Prostate gland (tissue), 2 donors: ENCODE measurements at regions not wholly inside any gene's neighbourhood (a gene's known extent, or its start where the extent isn't known, plus 50 kb on each side); places are given as distances from the start of the nearest gene placed in this dataset.

ENCODE experiments used
- DNase-seq: peaks from one replicate; pipeline ENCODE4 v3.0.0-alpha.2; 2019; ENCODE audit warnings: low spot score
- H3K27ac ChIP-seq, 2 donors: fragments of 200-600 bp; sonication (generic); 2 replicates each; pipeline ENCODE4 v1.5.1; 2017 to 2019
- H3K27me3 ChIP-seq: fragments of 200-600 bp; sonication (generic); replicated peaks from 2 replicates; pipeline ENCODE4 v1.5.1; 2019; ENCODE audit not compliant: insufficient read depth
- H3K36me3 ChIP-seq, 2 donors: fragments of 200-600 bp; sonication (generic); 1 replicate in 1 of 2; 2 replicates in 1 of 2; pipeline versions ENCODE4 v1.5.1 to v1.8.1; 2017 to 2019
- H3K4me1 ChIP-seq: fragments of 200-600 bp; sonication (generic); replicated peaks from 2 replicates; pipeline ENCODE4 v1.5.1; 2019
- H3K4me3 ChIP-seq, 2 donors: fragments of 200-600 bp; sonication (generic); 2 replicates each; pipeline ENCODE4 v1.5.1; 2017 to 2019
- H3K9me3 ChIP-seq: fragments of 200-600 bp; sonication (generic); 2 replicates; pipeline ENCODE4 v1.5.1; 2017
- CTCF ChIP-seq, 4 experiments: fragments of 200-600 bp in 2 of 4; fragments of 450-650 bp in 2 of 4; sonication (generic) in 2 of 4; IDR thresholded peaks; 1 replicate in 3 of 4; 2 replicates in 1 of 4; pipeline ENCODE4 v1.5.1; 2016 to 2019; ENCODE audit warnings: antibody characterized with exemption in 4 of 4, mild to moderate bottlenecking in 2 of 4, moderate library complexity in 2 of 4
- POLR2A ChIP-seq: fragments of 450-650 bp; IDR thresholded peaks from one replicate; pipeline ENCODE4 v1.6.1; 2016; ENCODE audit warnings: antibody characterized with exemption, mild to moderate bottlenecking
- POLR2AphosphoS5 ChIP-seq: sonication (generic); formaldehyde crosslinking; IDR thresholded peaks from one replicate; pipeline ENCODE4 v1.6.1; 2017; ENCODE audit warnings: antibody characterized with exemption
- WGBS: methylation state at CpG from one replicate; pipeline ENCODE4 v1.1.5; 2018; 5-methylcytosine and 5-hydroxymethylcytosine counted together
- intact Hi-C: fragments of 100-400 bp; cut with DNase I; formaldehyde crosslinking; loops from one replicate; pipeline ENCODE4 v1.14.2; 2022

- Histone ChIP-seq H3K27ac (no peak overlapping the region), H3K27me3 (no peaks in the 10 kb centered on the region), H3K4me1 (no peaks in the 10 kb centered on the region), H3K4me3 (no peak overlapping the region), H3K36me3 (no peaks in the 10 kb centered on the region), H3K9me3 (no peaks in the 10 kb centered on the region)
- intact Hi-C loops, result loop anchor here (10.0 kb wide), 1 partner anchor 1517 kb away; no protein-coding TSS in a partner anchor
- TF ChIP-seq POLR2AphosphoS5, result no peak
- peak in 3 of 4 experiments; percentile 54 to 59 (median 55) for TF ChIP-seq CTCF (IDR thresholded peaks at IDR 0.05)
- 30% methylated on average over 7 of the region's 7 CpGs for WGBS
- no peak for DNase-seq
These were observed 199.5 kb upstream of the LMCD1 start for GRCh38 chr3:8301977-8302735.

- intact Hi-C loops, result loop anchor here (10.0 kb wide), 1 partner anchor 1519 kb away; no protein-coding TSS in a partner anchor
- Histone ChIP-seq H3K36me3 (no peaks in the 10 kb centered on the region), H3K4me3 (no peak overlapping the region), H3K9me3 (no peaks in the 10 kb centered on the region), H3K27ac (no peak overlapping the region), H3K27me3 (no peaks in the 10 kb centered on the region), H3K4me1 (no peaks in the 10 kb centered on the region)
- TF ChIP-seq CTCF (IDR thresholded peaks at IDR 0.05) (no peak), POLR2AphosphoS5 (no peak), POLR2A (no peak)
- WGBS, result 57% methylated on average over 1 of the region's 1 CpG
- no peak for DNase-seq
These were observed 198.2 kb upstream of the LMCD1 start for GRCh38 chr3:8303466-8303865.

- intact Hi-C loops, result loop anchor here (10.0 kb wide), 1 partner anchor 1521 kb away; no protein-coding TSS in a partner anchor
- Histone ChIP-seq H3K27ac (no peak overlapping the region), H3K4me3 (no peak overlapping the region), H3K9me3 (no peaks in the 10 kb centered on the region), H3K27me3 (no peaks in the 10 kb centered on the region), H3K4me1 (no peaks in the 10 kb centered on the region), H3K36me3 (no peaks in the 10 kb centered on the region)
- no peak for TF ChIP-seq POLR2A
- WGBS, result 67% methylated on average over 1 of the region's 1 CpG
- DNase-seq, result no peak
These were observed 196.3 kb upstream of the LMCD1 start for GRCh38 chr3:8305371-8305770.

GRCh38 chr3:8307545-8308110 is 194.0 kb upstream of the LMCD1 start:
- H3K27me3 ChIP-seq, result no peaks in the 10 kb centered on the region
- no peak for DNase-seq
- no peaks in the 10 kb centered on the region for H3K9me3 ChIP-seq
- H3K36me3 ChIP-seq, result no peaks in the 10 kb centered on the region
- no peak overlapping the region for H3K27ac ChIP-seq
- TF ChIP-seq POLR2A, result no peak
- no peak for TF ChIP-seq CTCF (IDR thresholded peaks at IDR 0.05)
- no peak for TF ChIP-seq POLR2AphosphoS5
- no peak overlapping the region for H3K4me3 ChIP-seq
- H3K4me1 ChIP-seq, result no peaks in the 10 kb centered on the region
- intact Hi-C loops, result loop anchor here (10.0 kb wide), 1 partner anchor 1523 kb away; no protein-coding TSS in a partner anchor

- Histone ChIP-seq H3K27me3 (no peaks in the 10 kb centered on the region), H3K36me3 (no peaks in the 10 kb centered on the region), H3K27ac (no peak overlapping the region), H3K4me3 (no peak overlapping the region), H3K4me1 (no peaks in the 10 kb centered on the region), H3K9me3 (no peaks in the 10 kb centered on the region)
- 95% methylated on average over 3 of the region's 3 CpGs for WGBS
- intact Hi-C loops, result no loop called here
- DNase-seq, result no peak
- TF ChIP-seq POLR2AphosphoS5, result no peak
These were observed 190.3 kb upstream of the LMCD1 start for GRCh38 chr3:8311321-8311720.

- intact Hi-C loops, result no loop called here
- Histone ChIP-seq H3K36me3 (no peaks in the 10 kb centered on the region), H3K4me1 (no peaks in the 10 kb centered on the region), H3K4me3 (no peak overlapping the region), H3K27me3 (no peaks in the 10 kb centered on the region), H3K9me3 (no peaks in the 10 kb centered on the region), H3K27ac (no peak overlapping the region)
- no peak for TF ChIP-seq POLR2A
- TF ChIP-seq CTCF (IDR thresholded peaks at IDR 0.05), result no peak
- no peak for TF ChIP-seq POLR2AphosphoS5
- DNase-seq, result no peak
These were observed 188.9 kb upstream of the LMCD1 start for GRCh38 chr3:8312685-8313084.
